ENCODE measurements at regions not wholly inside any gene's neighbourhood (a gene's known extent, or its start where the extent isn't known, plus 50 kb on each side); places are given as distances from the start of the nearest gene placed in this dataset.
A peak's percentile ranks its signal among the peaks of the same experiment; 100 is the strongest.

- Histone ChIP-seq H3K27ac (ENCODE audit: insufficient read depth, low read depth, low read length, poor library complexity, severe bottlenecking) (peak overlapping the region; percentile 19), H3K4me1 (ENCODE audit: control insufficient read depth, insufficient read depth, low read length) (peaks cover 19% of the 10 kb centered on the region), H3K4me3 (ENCODE audit: insufficient read depth, low read depth, low read length) (no peak overlapping the region), H3K36me3 (ENCODE audit: control insufficient read depth, insufficient read depth, low read length) (no peaks in the 10 kb centered on the region), H3K27me3 (ENCODE audit: control insufficient read depth, insufficient read depth, low read length, poor library complexity, severe bottlenecking) (no peaks in the 10 kb centered on the region), H3K9me3 (ENCODE audit: control insufficient read depth, low read length) (no peaks in the 10 kb centered on the region)
- 70 to 75% methylated on average over 12 of the region's 12 CpGs for whole genome bisulfite sequencing, 2 experiments
Measured at GRCh38 chr4:108360754-108361445, 192.2 kb upstream of the LEF1 start.

- 68 to 86% methylated on average over 6 to 10 of the region's 10 CpGs for WGBS, 2 experiments
- Histone ChIP-seq H3K4me1 (ENCODE audit: control insufficient read depth, insufficient read depth, low read length) (peaks cover 19% of the 10 kb centered on the region), H3K27me3 (ENCODE audit: control insufficient read depth, insufficient read depth, low read length, poor library complexity, severe bottlenecking) (no peaks in the 10 kb centered on the region), H3K4me3 (ENCODE audit: insufficient read depth, low read depth, low read length) (no peak overlapping the region), H3K27ac (ENCODE audit: insufficient read depth, low read depth, low read length, poor library complexity, severe bottlenecking) (no peak overlapping the region), H3K36me3 (ENCODE audit: control insufficient read depth, insufficient read depth, low read length) (no peaks in the 10 kb centered on the region), H3K9me3 (ENCODE audit: control insufficient read depth, low read length) (no peaks in the 10 kb centered on the region)
Measured at GRCh38 chr4:108359986-108360681, 191.4 kb upstream of the LEF1 start.

GRCh38 chr4:108359130-108359985 lies 190.6 kb upstream of the LEF1 start:
- no peak overlapping the region for H3K27ac ChIP-seq (ENCODE audit: insufficient read depth, low read depth, low read length, poor library complexity, severe bottlenecking)
- WGBS, 2 experiments, result 86 to 94% methylated on average over 3 to 4 of the region's 5 CpGs
- H3K9me3 ChIP-seq (ENCODE audit: control insufficient read depth, low read length), result no peaks in the 10 kb centered on the region
- peaks cover 21% of the 10 kb centered on the region for H3K4me1 ChIP-seq (ENCODE audit: control insufficient read depth, insufficient read depth, low read length)
- no peaks in the 10 kb centered on the region for H3K27me3 ChIP-seq (ENCODE audit: control insufficient read depth, insufficient read depth, low read length, poor library complexity, severe bottlenecking)
- H3K4me3 ChIP-seq (ENCODE audit: insufficient read depth, low read depth, low read length), result no peak overlapping the region
- no peaks in the 10 kb centered on the region for H3K36me3 ChIP-seq (ENCODE audit: control insufficient read depth, insufficient read depth, low read length)

- peaks cover 13% of the 10 kb centered on the region for H3K4me1 ChIP-seq (ENCODE audit: control insufficient read depth, insufficient read depth, low read length)
Measured at GRCh38 chr4:108355902-108356535, 187.3 kb upstream of the LEF1 start.

GRCh38 chr4:108355186-108355901 lies 186.6 kb upstream of the LEF1 start:
- H3K27me3 ChIP-seq (ENCODE audit: control insufficient read depth, insufficient read depth, low read length, poor library complexity, severe bottlenecking), result no peaks in the 10 kb centered on the region
- H3K9me3 ChIP-seq (ENCODE audit: control insufficient read depth, low read length), result no peaks in the 10 kb centered on the region
- no peak overlapping the region for H3K27ac ChIP-seq (ENCODE audit: insufficient read depth, low read depth, low read length, poor library complexity, severe bottlenecking)
- no peaks in the 10 kb centered on the region for H3K36me3 ChIP-seq (ENCODE audit: control insufficient read depth, insufficient read depth, low read length)
- H3K4me1 ChIP-seq (ENCODE audit: control insufficient read depth, insufficient read depth, low read length), result peaks cover 7% of the 10 kb centered on the region
- 64 to 71% methylated on average over 2 to 4 of the region's 4 CpGs for WGBS, 2 experiments
- H3K4me3 ChIP-seq (ENCODE audit: insufficient read depth, low read depth, low read length), result no peak overlapping the region

More at GRCh38 chr4:108355902-108356535, 187.3 kb upstream of the LEF1 start:
- Histone ChIP-seq H3K9me3 (ENCODE audit: control insufficient read depth, low read length) (no peaks in the 10 kb centered on the region), H3K27me3 (ENCODE audit: control insufficient read depth, insufficient read depth, low read length, poor library complexity, severe bottlenecking) (no peaks in the 10 kb centered on the region), H3K27ac (ENCODE audit: insufficient read depth, low read depth, low read length, poor library complexity, severe bottlenecking) (no peak overlapping the region), H3K4me3 (ENCODE audit: insufficient read depth, low read depth, low read length) (no peak overlapping the region), H3K36me3 (ENCODE audit: control insufficient read depth, insufficient read depth, low read length) (no peaks in the 10 kb centered on the region)
- WGBS, 2 experiments, result 91 to 98% methylated on average over 7 of the region's 7 CpGs

GRCh38 chr4:108352664-108353308 lies 184.1 kb upstream of the LEF1 start:
- Histone ChIP-seq H3K36me3 (ENCODE audit: control insufficient read depth, insufficient read depth, low read length) (no peaks in the 10 kb centered on the region), H3K4me1 (ENCODE audit: control insufficient read depth, insufficient read depth, low read length) (peaks cover 7% of the 10 kb centered on the region), H3K9me3 (ENCODE audit: control insufficient read depth, low read length) (no peaks in the 10 kb centered on the region), H3K27me3 (ENCODE audit: control insufficient read depth, insufficient read depth, low read length, poor library complexity, severe bottlenecking) (no peaks in the 10 kb centered on the region), H3K4me3 (ENCODE audit: insufficient read depth, low read depth, low read length) (no peak overlapping the region), H3K27ac (ENCODE audit: insufficient read depth, low read depth, low read length, poor library complexity, severe bottlenecking) (no peak overlapping the region)
- 91 to 97% methylated on average over 5 to 6 of the region's 6 CpGs for WGBS, 2 experiments

GRCh38 chr4:108351791-108352190 lies 183.1 kb upstream of the LEF1 start:
- H3K27me3 ChIP-seq (ENCODE audit: control insufficient read depth, insufficient read depth, low read length, poor library complexity, severe bottlenecking), result no peaks in the 10 kb centered on the region
- no peaks in the 10 kb centered on the region for H3K36me3 ChIP-seq (ENCODE audit: control insufficient read depth, insufficient read depth, low read length)
- H3K4me1 ChIP-seq (ENCODE audit: control insufficient read depth, insufficient read depth, low read length), result peaks cover 7% of the 10 kb centered on the region
- no peak overlapping the region for H3K4me3 ChIP-seq (ENCODE audit: insufficient read depth, low read depth, low read length)
- no peaks in the 10 kb centered on the region for H3K9me3 ChIP-seq (ENCODE audit: control insufficient read depth, low read length)
- WGBS, 2 experiments, result 88% methylated on average over 1 of the region's 1 CpG; no CpG with 5 or more reads in 1 of the 2 experiments
- no peak overlapping the region for H3K27ac ChIP-seq (ENCODE audit: insufficient read depth, low read depth, low read length, poor library complexity, severe bottlenecking)

GRCh38 chr4:108350332-108350731 lies 181.6 kb upstream of the LEF1 start:
- H3K36me3 ChIP-seq (ENCODE audit: control insufficient read depth, insufficient read depth, low read length), result no peaks in the 10 kb centered on the region
- no peaks in the 10 kb centered on the region for H3K27me3 ChIP-seq (ENCODE audit: control insufficient read depth, insufficient read depth, low read length, poor library complexity, severe bottlenecking)
- H3K4me1 ChIP-seq (ENCODE audit: control insufficient read depth, insufficient read depth, low read length), result peaks cover 12% of the 10 kb centered on the region
- no peaks in the 10 kb centered on the region for H3K9me3 ChIP-seq (ENCODE audit: control insufficient read depth, low read length)
- H3K4me3 ChIP-seq (ENCODE audit: insufficient read depth, low read depth, low read length), result no peak overlapping the region
- H3K27ac ChIP-seq (ENCODE audit: insufficient read depth, low read depth, low read length, poor library complexity, severe bottlenecking), result no peak overlapping the region
- 93 to 95% methylated on average over 14 of the region's 14 CpGs for WGBS, 2 experiments

- Histone ChIP-seq H3K27me3 (ENCODE audit: control insufficient read depth, insufficient read depth, low read length, poor library complexity, severe bottlenecking) (no peaks in the 10 kb centered on the region), H3K4me1 (ENCODE audit: control insufficient read depth, insufficient read depth, low read length) (peaks cover 9% of the 10 kb centered on the region), H3K9me3 (ENCODE audit: control insufficient read depth, low read length) (no peaks in the 10 kb centered on the region), H3K4me3 (ENCODE audit: insufficient read depth, low read depth, low read length) (no peak overlapping the region), H3K36me3 (ENCODE audit: control insufficient read depth, insufficient read depth, low read length) (no peaks in the 10 kb centered on the region), H3K27ac (ENCODE audit: insufficient read depth, low read depth, low read length, poor library complexity, severe bottlenecking) (no peak overlapping the region)
- WGBS, 2 experiments, result 96 to 100% methylated on average over 1 of the region's 1 CpG
Measured at GRCh38 chr4:108346818-108347210, 178.1 kb upstream of the LEF1 start.

Measured in ectodermal cell (in vitro differentiated cells).